ENCODE measurements at regions not wholly inside any gene's neighbourhood (a gene's known extent, or its start where the extent isn't known, plus 50 kb on each side); places are given as distances from the start of the nearest gene placed in this dataset.

- Histone ChIP-seq H3K4me2 (ENCODE audit: control insufficient read depth, insufficient read depth) (no peak overlapping the region), H3K79me2 (ENCODE audit: control insufficient read depth, insufficient read depth, low read length) (no peaks in the 10 kb centered on the region), H3K4me3 (no peak overlapping the region), H3K4me1 (ENCODE audit: control insufficient read depth, insufficient read depth, low read length) (no peaks in the 10 kb centered on the region), H4K20me1 (ENCODE audit: control insufficient read depth, insufficient read depth) (no peaks in the 10 kb centered on the region), H3K27ac (ENCODE audit: control insufficient read depth, insufficient read depth) (no peak overlapping the region), H3K27me3 (replicated peaks in 1 of 2; ENCODE audit: control insufficient read depth in 2 of 2, insufficient read depth in 2 of 2, low read length in 1 of 2) (peaks cover 0 to 1% of the 10 kb centered on the region in 2 experiments; a peak in 1 of 4 replicates), H3K36me3 (ENCODE audit: control insufficient read depth in 2 of 2, insufficient read depth in 2 of 2, low read length in 1 of 2) (no peaks in the 10 kb centered on the region), H3K9ac (ENCODE audit: control insufficient read depth, insufficient read depth, low read length) (no peak overlapping the region), H3K9me3 (replicated peaks; ENCODE audit: control insufficient read depth, insufficient read depth, low read length) (no peaks in the 10 kb centered on the region), H2AFZ (ENCODE audit: control insufficient read depth, low read depth, low read length) (no peak overlapping the region)
- no peak for TF ChIP-seq ZBED1 (IDR thresholded peaks at IDR 0.05; ENCODE audit: borderline replicate concordance)
- no peak for TF ChIP-seq E4F1 (IDR thresholded peaks at IDR 0.05; ENCODE audit: borderline replicate concordance, partially characterized antibody)
- TF ChIP-seq PML (IDR thresholded peaks at IDR 0.05; ENCODE audit: low read length): no peak
- no peak for TF ChIP-seq BCLAF1 (IDR thresholded peaks at IDR 0.05)
- no peak for TF ChIP-seq TCF12 (IDR thresholded peaks at IDR 0.05; ENCODE audit: low read depth, low read length)
- no peak for TF ChIP-seq IKZF1 (conservative IDR thresholded peaks at IDR 0.05)
- TF ChIP-seq SIN3A (IDR thresholded peaks at IDR 0.05; ENCODE audit: low read depth, low read length): no peak
- no peak for TF ChIP-seq MEF2A (IDR thresholded peaks at IDR 0.05; ENCODE audit: insufficient read depth, low read depth, low read length)
- TF ChIP-seq ZNF207 (IDR thresholded peaks at IDR 0.05; ENCODE audit: borderline replicate concordance): no peak
- no peak for TF ChIP-seq JUNB (IDR thresholded peaks at IDR 0.05)
- TF ChIP-seq KLF5 (IDR thresholded peaks at IDR 0.05; ENCODE audit: partially characterized antibody): no peak
- TF ChIP-seq POLR2AphosphoS5 (IDR thresholded peaks at IDR 0.05; ENCODE audit: low read length): no peak
- no peak for TF ChIP-seq SRF (IDR thresholded peaks at IDR 0.05; ENCODE audit: low read depth in 2 of 2, low read length in 2 of 2)
- TF ChIP-seq ZBTB40 (IDR thresholded peaks at IDR 0.05; ENCODE audit: borderline replicate concordance): no peak
- TF ChIP-seq TCF3 (IDR thresholded peaks at IDR 0.05; ENCODE audit: borderline replicate concordance, insufficient read depth, low read depth, low read length): no peak
- no peak for TF ChIP-seq TARDBP (IDR thresholded peaks at IDR 0.05; ENCODE audit: borderline replicate concordance)
- no peak for TF ChIP-seq TCF7 (IDR thresholded peaks at IDR 0.05; ENCODE audit: borderline replicate concordance)
- RAD21 ChIA-PET (ENCODE audit: unreplicated experiment): no interaction called here
- SMC1A ChIA-PET (ENCODE audit: uncharacterized antibody, unreplicated experiment): no interaction called here
- 22% methylated on average over 3 of the region's 3 CpGs for WGBS (ENCODE audit: insufficient coverage, insufficient replicate concordance, low lambda C conversion rate, missing lambda C conversion rate)
- in situ Hi-C loops (cut with MboI): no loop called here
- CTCF ChIA-PET: no interaction called here
- FAIRE-seq (no peak), DNase-seq (ENCODE audit: low read depth, low spot score) (no peak), ATAC-seq (no peak)
- intact Hi-C loops (cut with micrococcal nuclease; ENCODE audit: unreplicated experiment): no loop called here
- POLR2A ChIA-PET: no interaction called here
- no TSS peak for BruUV-seq (replicated peaks)
Measured at GRCh38 chr14:94974893-94975292, 182.4 kb downstream of the DICER1 start.

All from GM12878 (cell line).